ACC112 (cell line): ENCODE measurements at regions not wholly inside any gene's neighbourhood (a gene's known extent, or its start where the extent isn't known, plus 50 kb on each side); places are given as distances from the start of the nearest gene placed in this dataset.
"Not testable (repeated sequence)": the region's sequence is repeated elsewhere in the genome, so short reads cannot be mapped to it uniquely, and the experiment has no call there.

Source experiments
- H2AFZ ChIP-seq: fragments of 200-600 bp; sonication (generic); one replicate; pipeline ENCODE4 v1.6.0; 2017; ENCODE audit warnings: antibody characterized with exemption, low read length; ENCODE audit not compliant: unreplicated experiment
- H3K27ac ChIP-seq: fragments of 200-600 bp; sonication (generic); 2 replicates; pipeline ENCODE4 v1.5.1; 2014; ENCODE audit warnings: low read depth, mild to moderate bottlenecking, antibody characterized with exemption, low read length, moderate library complexity
- H3K27me3 ChIP-seq: fragments of 200-600 bp; sonication (generic); 2 replicates; pipeline ENCODE4 v1.6.1; 2014; ENCODE audit warnings: mild to moderate bottlenecking, antibody characterized with exemption, low read length, moderate library complexity, mixed read lengths; ENCODE audit not compliant: insufficient read depth
- H3K36me3 ChIP-seq: fragments of 200-600 bp; sonication (generic); 2 replicates; pipeline ENCODE4 v1.6.1; 2016; ENCODE audit warnings: mild to moderate bottlenecking, antibody characterized with exemption, low read length, moderate library complexity, mixed read lengths; ENCODE audit not compliant: insufficient read depth
- H3K4me1 ChIP-seq: fragments of 200-600 bp; sonication (generic); one replicate; pipeline ENCODE4 v1.6.1; 2016; ENCODE audit warnings: low read length, mixed read lengths; ENCODE audit not compliant: insufficient read depth, unreplicated experiment, control insufficient read depth
- H3K4me3 ChIP-seq: fragments of 200-600 bp; sonication (generic); 2 replicates; pipeline ENCODE4 v1.5.1; 2014; ENCODE audit warnings: mild to moderate bottlenecking, low read depth, low read length
- H3K79me2 ChIP-seq: fragments of 200-600 bp; sonication (generic); one replicate; pipeline ENCODE4 v1.6.0; 2016; ENCODE audit warnings: low read length; ENCODE audit not compliant: control insufficient read depth, unreplicated experiment, insufficient read depth

DNA sequence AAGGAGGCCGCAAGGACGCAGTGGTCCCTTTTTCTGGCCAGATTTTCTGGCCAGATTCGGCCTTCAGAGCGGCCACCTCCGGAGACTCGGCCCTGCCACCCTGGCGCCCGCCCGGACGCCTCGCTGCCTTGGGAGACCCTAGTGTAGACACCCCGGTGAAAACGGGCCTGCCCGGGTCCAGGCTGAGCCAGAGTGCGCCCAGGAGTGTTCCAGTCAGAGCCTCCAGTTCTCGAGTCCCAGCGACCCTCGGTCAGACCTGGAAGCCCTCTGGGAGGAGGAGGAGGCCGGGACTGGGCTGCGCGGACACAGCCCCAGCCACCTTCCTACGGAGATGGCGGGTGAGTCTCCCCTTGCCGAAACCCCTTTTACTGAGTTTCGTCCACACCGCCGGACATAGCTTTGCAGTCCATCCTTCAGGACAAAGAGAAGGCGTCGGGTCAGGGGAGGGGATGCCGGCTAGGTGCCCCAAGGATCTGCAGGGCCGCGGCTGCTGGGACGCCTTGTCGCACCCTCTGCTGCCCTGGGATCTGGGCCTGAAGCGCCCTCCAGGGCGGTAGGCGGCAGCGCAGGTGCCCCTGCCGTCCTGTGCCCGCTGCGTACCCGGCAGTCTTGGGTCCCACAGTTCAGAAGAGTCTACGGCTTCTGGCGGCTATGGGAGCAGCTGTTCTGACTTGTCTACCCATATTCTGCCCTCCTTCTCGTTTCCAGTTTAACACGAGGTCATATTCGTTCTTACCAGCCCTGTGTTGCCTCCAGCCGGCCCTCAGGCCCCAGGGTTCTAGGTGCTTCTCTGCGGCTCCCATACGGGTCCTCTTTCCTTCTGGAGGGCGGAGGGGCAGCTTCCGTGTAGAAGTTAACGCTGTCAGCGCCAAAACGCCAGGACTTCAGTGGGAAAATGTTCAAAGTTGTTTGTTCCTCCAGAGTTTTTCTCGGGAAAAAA, 1771.7 kb upstream of the CDH9 start:
- Histone ChIP-seq H3K4me3 (no peak overlapping the region), H3K27me3 (no peaks in the 10 kb centered on the region), H3K4me1 (no peaks in the 10 kb centered on the region), H2AFZ (no peak overlapping the region), H3K27ac (no peak overlapping the region), H3K36me3 (no peaks in the 10 kb centered on the region), H3K79me2 (no peaks in the 10 kb centered on the region)

DNA sequence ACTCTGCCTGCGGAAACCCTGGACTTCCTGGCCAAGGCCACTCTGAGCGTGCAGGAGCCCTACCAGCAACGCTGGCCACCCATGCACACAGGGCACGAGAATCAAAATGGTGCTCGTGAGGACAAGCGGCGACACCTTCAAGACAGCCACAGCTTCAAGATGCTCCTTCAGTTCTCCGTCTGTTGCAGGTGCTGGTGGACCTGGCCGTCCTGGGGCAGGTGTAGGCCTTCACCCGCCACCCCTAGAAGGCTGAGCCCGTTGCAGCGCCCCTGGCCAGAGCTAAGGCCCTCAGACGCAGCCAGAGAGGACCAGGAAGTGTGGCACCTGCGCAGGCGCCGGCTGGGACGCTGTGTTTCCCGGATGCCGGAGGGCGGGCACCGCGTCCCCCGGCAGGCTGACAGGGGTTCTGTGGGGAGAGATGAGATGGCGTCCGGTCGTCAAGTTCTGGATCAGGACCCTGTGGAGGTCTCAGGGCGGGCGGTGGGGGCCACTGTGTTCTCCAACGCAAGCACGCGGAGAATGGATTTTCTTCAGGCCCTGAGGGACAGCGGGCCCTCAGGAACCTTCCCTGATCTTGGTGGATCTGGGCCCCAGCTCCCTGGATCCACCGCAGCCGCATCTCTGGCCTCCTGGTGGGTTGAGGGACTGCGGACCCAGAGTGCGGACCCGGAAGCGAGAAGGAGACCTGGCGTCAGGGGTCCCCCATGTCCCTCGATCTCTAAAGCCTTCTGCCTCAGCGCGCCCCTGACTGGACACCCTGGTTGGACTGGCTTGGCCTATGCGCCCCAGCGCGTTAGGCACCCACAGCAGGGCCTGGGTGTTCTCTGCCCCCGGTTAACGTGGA, 1770.8 kb upstream of the CDH9 start:
- H3K27ac ChIP-seq = no peak overlapping the region
- H2AFZ ChIP-seq = no peak overlapping the region

DNA sequence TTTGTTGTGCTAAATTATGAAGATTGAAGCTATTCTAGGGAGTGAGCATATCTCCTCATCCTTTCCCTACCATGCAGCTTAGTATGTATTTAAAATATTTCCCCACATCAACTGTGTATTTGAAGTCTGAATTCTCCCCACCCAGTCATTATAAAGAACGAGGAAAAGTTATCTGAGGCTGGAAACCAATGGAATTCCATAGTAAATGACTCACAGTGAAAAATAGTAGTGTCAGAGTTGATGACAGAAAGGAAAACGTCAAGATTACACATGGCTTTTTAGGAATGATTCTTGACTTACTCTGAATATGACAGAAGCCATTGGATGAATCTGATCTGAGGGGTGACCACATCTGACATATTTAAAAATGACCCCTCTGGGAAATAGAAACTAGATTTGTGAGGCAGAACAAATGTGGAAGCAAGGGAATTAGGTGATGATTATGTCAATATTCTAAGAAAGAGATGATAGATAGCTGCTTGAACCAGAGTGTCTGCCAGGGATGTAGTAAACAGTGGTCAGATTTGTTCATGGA, 1768.9 kb upstream of the CDH9 start:
- H3K79me2 ChIP-seq = no peaks in the 10 kb centered on the region
- no peaks in the 10 kb centered on the region for H3K4me1 ChIP-seq
- H3K4me3 ChIP-seq = no peak overlapping the region
- no peaks in the 10 kb centered on the region for H3K36me3 ChIP-seq
- no peak overlapping the region for H3K27ac ChIP-seq
- H2AFZ ChIP-seq = no peak overlapping the region
- H3K27me3 ChIP-seq = no peaks in the 10 kb centered on the region

More for the DNA sequence above, 1770.8 kb upstream of the CDH9 start:
- Histone ChIP-seq H3K4me1 (no peaks in the 10 kb centered on the region), H3K27me3 (no peaks in the 10 kb centered on the region), H3K79me2 (no peaks in the 10 kb centered on the region), H3K4me3 (no peak overlapping the region), H3K36me3 (no peaks in the 10 kb centered on the region)

DNA sequence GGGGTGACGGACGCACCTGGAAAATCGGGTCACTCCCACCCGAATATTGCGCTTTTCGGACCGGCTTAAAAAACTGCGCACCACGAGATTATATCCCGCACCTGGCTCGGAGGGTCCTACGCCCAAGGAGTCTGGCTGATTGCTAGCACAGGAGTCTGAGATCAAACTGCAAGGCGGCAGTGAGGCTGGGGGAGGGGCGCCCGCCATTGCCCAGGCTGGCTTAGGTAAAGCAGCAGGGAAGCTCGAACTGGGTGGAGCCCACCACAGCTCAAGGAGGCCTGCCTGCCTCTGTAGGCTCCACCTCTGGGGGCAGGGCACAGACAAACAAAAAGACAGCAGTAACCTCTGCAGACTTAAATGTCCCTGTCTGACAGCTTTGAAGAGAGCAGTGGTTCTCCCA, 1760.6 kb upstream of the CDH9 start:
- not testable (repeated sequence) for H2AFZ ChIP-seq, H3K4me3 ChIP-seq, H3K79me2 ChIP-seq, H3K4me1 ChIP-seq, H3K27ac ChIP-seq, H3K36me3 ChIP-seq, H3K27me3 ChIP-seq

DNA sequence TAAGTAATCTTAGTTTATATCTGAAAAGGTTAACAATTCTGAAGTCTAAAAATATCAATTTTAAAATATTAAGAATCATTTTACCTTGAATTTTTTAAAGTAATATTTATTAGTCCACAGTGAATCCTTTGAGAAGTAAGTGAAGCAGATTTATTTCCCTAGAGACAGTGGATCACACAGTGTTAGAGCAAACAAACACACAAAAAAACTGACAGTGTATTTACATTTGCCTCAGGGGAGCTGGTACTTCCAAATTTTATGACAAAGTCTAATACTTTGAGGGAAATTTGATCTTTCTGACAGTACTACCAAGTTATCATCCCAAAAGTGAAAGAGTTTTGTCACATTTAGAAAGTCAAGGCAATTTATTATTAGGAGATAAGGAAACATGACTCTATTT, 1750.6 kb upstream of the CDH9 start:
- Histone ChIP-seq H3K4me1 (no peaks in the 10 kb centered on the region), H3K27ac (no peak overlapping the region), H3K79me2 (no peaks in the 10 kb centered on the region), H3K36me3 (no peaks in the 10 kb centered on the region), H3K27me3 (no peaks in the 10 kb centered on the region), H2AFZ (no peak overlapping the region), H3K4me3 (no peak overlapping the region)

DNA sequence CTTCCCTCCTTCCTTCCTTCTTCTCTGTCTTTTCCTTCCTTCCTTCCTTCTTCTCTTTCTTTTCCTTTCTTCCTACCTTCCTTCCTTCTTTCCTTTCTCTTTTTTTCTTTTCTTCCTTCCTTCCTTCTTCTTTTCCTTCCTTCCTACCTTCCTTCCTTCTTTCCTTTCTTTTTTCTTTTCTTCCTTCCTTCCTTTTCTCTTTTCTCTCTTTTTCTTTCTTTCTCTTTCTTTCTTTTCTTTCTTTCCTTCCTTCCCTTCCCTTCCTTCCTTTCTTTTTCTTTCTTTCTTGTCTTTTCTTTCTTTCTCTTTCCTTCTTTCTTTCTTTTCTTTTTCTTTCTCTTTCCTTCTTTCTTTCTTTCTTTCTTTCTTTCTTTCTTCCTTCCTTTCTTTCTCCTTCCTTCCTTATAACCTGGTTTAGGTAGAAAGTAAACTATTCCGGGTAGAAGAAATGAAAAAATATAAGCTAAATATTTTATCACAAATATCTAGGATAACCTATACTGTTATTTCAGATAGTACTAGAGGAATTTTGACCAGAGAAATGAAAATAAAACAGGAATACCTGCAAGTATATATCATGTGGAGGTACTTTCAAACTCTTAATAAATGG, 1741.8 kb upstream of the CDH9 start:
- H3K27ac ChIP-seq = no peak overlapping the region
- no peak overlapping the region for H2AFZ ChIP-seq
- no peaks in the 10 kb centered on the region for H3K27me3 ChIP-seq
- H3K4me3 ChIP-seq = no peak overlapping the region
- no peaks in the 10 kb centered on the region for H3K4me1 ChIP-seq
- H3K36me3 ChIP-seq = no peaks in the 10 kb centered on the region
- no peaks in the 10 kb centered on the region for H3K79me2 ChIP-seq

DNA sequence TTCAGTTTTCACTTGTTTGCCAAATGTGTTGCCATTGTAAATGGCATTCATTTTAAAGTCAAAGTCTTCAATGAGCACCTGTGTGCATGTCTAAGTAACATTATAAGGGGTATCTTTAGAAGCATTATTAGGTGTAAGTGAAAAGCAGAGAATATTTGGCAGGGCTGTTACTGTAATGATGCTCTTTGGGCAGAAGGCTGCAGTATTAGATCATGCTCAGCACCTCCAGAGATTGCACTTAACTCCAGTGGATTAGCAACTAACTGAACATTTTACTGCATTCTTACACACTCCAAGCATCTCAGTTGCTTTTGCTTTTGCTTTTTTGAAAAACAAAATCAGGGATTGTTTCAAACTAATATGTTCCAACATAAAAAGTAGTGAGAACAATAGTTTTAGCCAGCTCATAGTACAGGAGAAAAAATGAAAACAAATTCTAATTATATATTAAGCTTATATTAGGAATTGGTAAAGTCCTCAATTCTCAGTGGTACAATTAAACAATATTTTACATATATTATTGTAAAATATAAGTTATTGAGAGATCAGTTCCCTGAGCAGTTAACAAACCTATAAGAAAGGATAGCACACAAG, 1740.9 kb upstream of the CDH9 start:
- Histone ChIP-seq H3K4me1 (no peaks in the 10 kb centered on the region), H3K79me2 (no peaks in the 10 kb centered on the region), H2AFZ (no peak overlapping the region), H3K4me3 (no peak overlapping the region), H3K36me3 (no peaks in the 10 kb centered on the region), H3K27me3 (no peaks in the 10 kb centered on the region), H3K27ac (no peak overlapping the region)

DNA sequence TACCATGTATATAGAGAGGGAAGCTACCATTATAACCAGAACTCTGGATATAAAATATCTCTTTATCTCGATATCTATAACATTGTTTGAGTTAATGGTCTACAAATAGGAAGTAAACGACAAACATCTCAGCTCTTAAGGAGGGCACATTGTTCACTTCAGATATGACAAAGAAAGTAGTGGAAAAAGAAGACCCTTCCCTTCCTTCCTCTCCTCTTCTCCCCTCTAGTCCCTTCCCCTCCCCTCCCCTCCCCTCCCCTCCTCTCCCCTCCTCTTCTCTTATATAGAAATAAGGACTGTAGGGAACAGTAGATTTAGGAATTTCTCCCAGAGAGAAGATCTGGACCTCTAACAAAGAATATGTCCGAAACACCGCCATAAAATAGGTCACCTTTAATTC, 1731.9 kb upstream of the CDH9 start:
- no peaks in the 10 kb centered on the region for H3K4me1 ChIP-seq
- no peaks in the 10 kb centered on the region for H3K36me3 ChIP-seq

DNA sequence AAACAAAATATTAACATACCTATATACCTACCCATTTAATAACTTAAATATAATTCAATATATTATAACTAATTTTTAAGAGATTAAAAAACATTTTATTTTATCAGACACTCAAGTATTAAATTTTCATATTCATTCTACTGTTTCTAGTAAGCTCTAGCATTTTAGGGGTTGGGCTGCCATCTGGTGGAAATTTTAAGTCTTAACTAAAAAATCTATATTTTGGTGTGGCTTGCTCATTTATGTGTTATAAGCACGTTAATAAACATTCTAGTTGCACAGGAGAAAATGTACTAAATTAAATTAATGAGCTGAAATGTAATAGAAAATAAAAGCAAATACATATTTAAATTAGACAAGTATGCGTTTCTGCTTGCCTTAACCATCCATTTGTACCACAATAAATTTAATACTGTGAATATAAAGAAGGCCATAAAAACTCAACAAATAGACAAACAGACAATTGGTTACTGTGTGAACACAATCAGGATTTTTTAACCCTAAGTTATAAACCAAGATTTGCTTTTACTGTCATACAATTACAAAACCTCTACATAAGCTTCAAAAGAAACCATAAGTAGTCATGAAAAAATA, 1728.3 kb upstream of the CDH9 start:
- Histone ChIP-seq H3K4me3 (no peak overlapping the region), H3K27ac (no peak overlapping the region), H3K36me3 (no peaks in the 10 kb centered on the region), H3K27me3 (no peaks in the 10 kb centered on the region), H3K4me1 (no peaks in the 10 kb centered on the region), H3K79me2 (no peaks in the 10 kb centered on the region), H2AFZ (no peak overlapping the region)

More for the DNA sequence above, 1731.9 kb upstream of the CDH9 start:
- no peak overlapping the region for H3K4me3 ChIP-seq
- H3K27me3 ChIP-seq = no peaks in the 10 kb centered on the region
- no peak overlapping the region for H2AFZ ChIP-seq
- H3K27ac ChIP-seq = no peak overlapping the region
- H3K79me2 ChIP-seq = no peaks in the 10 kb centered on the region

DNA sequence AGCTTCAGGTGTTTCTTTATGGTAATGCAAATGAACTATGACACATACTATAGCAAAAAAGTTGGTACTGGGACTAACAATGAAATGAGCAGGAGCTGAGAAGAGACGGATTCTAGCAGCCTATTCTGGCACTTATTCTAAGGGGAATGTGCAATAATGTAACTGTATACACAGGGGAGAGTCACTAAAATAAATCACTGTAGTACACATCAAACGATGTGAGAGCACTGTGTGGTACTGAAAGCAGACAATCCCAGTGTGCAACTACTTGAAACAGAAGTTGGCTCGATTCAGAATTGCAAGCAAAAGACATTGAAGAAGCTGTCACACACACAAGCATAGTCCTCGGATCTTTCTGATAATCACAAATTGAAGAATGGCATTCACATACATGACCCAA, 1713.0 kb upstream of the CDH9 start:
- Histone ChIP-seq H2AFZ (no peak overlapping the region), H3K36me3 (no peaks in the 10 kb centered on the region), H3K4me1 (no peaks in the 10 kb centered on the region), H3K27ac (no peak overlapping the region), H3K4me3 (no peak overlapping the region), H3K79me2 (no peaks in the 10 kb centered on the region), H3K27me3 (no peaks in the 10 kb centered on the region)
